Lower leg skin (tissue), 3 donors: ENCODE measurements at regions not wholly inside any gene's neighbourhood (a gene's known extent, or its start where the extent isn't known, plus 50 kb on each side); places are given as distances from the start of the nearest gene placed in this dataset.

Experiments used
- CTCF ChIP-seq, 3 donors: fragments of 450-650 bp; IDR thresholded peaks; one replicate each; pipeline ENCODE4 v1.5.1; 2016; ENCODE audit warnings: antibody characterized with exemption in 3 of 3, mild to moderate bottlenecking in 3 of 3, moderate library complexity in 2 of 3
- POLR2A ChIP-seq, 2 donors: fragments of 450-650 bp; IDR thresholded peaks; one replicate each; pipeline ENCODE4 v1.6.1; 2016 to 2017; ENCODE audit warnings: antibody characterized with exemption in 2 of 2, mild to moderate bottlenecking in 1 of 2, moderate library complexity in 1 of 2

- TF ChIP-seq CTCF (IDR thresholded peaks at IDR 0.05): no peak
- no peak for TF ChIP-seq POLR2A (IDR thresholded peaks at IDR 0.05)
Observed at GRCh38 chr12:94791933-94792332, 141.6 kb upstream of the TMCC3 start.
